Neural cell (in vitro differentiated cells): ENCODE measurements at regions not wholly inside any gene's neighbourhood (a gene's known extent, or its start where the extent isn't known, plus 50 kb on each side); places are given as distances from the start of the nearest gene placed in this dataset.

Experiments
- H2AFZ ChIP-seq: fragments of 200-600, 300-800 bp; sonication (generic), shearing (Covaris generic); 2 replicates; pipeline ENCODE4 v1.6.0; 2014; ENCODE audit warnings: low read depth, mild to moderate bottlenecking, antibody characterized with exemption, low read length, moderate library complexity
- H3F3A ChIP-seq: fragments of 200-600 bp; shearing (Covaris generic); 2 replicates; pipeline ENCODE4 v1.6.1; 2016; ENCODE audit warnings: mild to moderate bottlenecking, moderate library complexity, mixed read lengths, antibody characterized with exemption, low read length; ENCODE audit not compliant: insufficient read depth, poor library complexity, severe bottlenecking
- H3K27ac ChIP-seq: fragments of 200-600, 300-800 bp; sonication (generic), shearing (Covaris generic); 2 replicates; pipeline ENCODE4 v1.5.1; 2014; ENCODE audit warnings: mild to moderate bottlenecking, low read length, moderate library complexity
- H3K27me3 ChIP-seq: fragments of 300-800, 200-600 bp; sonication (generic), shearing (Covaris generic); 2 replicates; pipeline ENCODE4 v1.6.0; 2014; ENCODE audit warnings: mild to moderate bottlenecking, low read depth, low read length, moderate library complexity; ENCODE audit not compliant: insufficient read depth
- H3K36me3 ChIP-seq: fragments of 300-800, 200-600 bp; sonication (generic), shearing (Covaris generic); 2 replicates; pipeline ENCODE4 v1.5.1; 2014; ENCODE audit warnings: mild to moderate bottlenecking, antibody characterized with exemption, low read length, moderate library complexity; ENCODE audit not compliant: insufficient read depth
- H3K4me2 ChIP-seq: fragments of 300-800, 200-600 bp; sonication (generic), shearing (Covaris generic); 2 replicates; pipeline ENCODE4 v1.6.0; 2014; ENCODE audit warnings: mild to moderate bottlenecking, low read length
- H3K4me3 ChIP-seq: fragments of 300-800, 200-600 bp; sonication (generic), shearing (Covaris generic); 2 replicates; pipeline ENCODE4 v1.5.1; 2014; ENCODE audit warnings: mild to moderate bottlenecking, low read length, moderate library complexity
- H3K79me2 ChIP-seq: fragments of 200-600 bp; shearing (Covaris generic); replicated peaks from 2 replicates; pipeline ENCODE4 v1.6.0; 2014; ENCODE audit warnings: mild to moderate bottlenecking, low read length, moderate library complexity; ENCODE audit not compliant: insufficient read depth
- H3K9ac ChIP-seq: fragments of 300-800, 200-600 bp; sonication (generic), shearing (Covaris generic); 2 replicates; pipeline ENCODE4 v1.6.1; 2016; ENCODE audit warnings: mild to moderate bottlenecking, low read length, mixed read lengths
- H3K9me2 ChIP-seq: fragments of 200-600 bp; shearing (Covaris generic); 2 replicates; pipeline ENCODE4 v1.6.1; 2016; ENCODE audit warnings: mild to moderate bottlenecking, low read length, mixed read lengths; ENCODE audit not compliant: insufficient read depth
- H3K9me3 ChIP-seq: fragments of 200-600, 300-800 bp; sonication (generic), shearing (Covaris generic); 2 replicates; pipeline ENCODE4 v1.6.1; 2016; ENCODE audit warnings: mild to moderate bottlenecking, mixed run types, low read length, moderate library complexity, mixed read lengths
- H4K20me1 ChIP-seq: fragments of 200-600 bp; shearing (Covaris generic); 2 replicates; pipeline ENCODE4 v1.6.1; 2016; ENCODE audit warnings: mild to moderate bottlenecking, mixed run types; ENCODE audit not compliant: insufficient read depth
- CTCF ChIP-seq: fragments of 450-650 bp; IDR thresholded peaks from 2 replicates; pipeline ENCODE4 v1.5.1; 2014; ENCODE audit warnings: antibody characterized with exemption, mild to moderate bottlenecking, moderate library complexity; ENCODE audit not compliant: poor library complexity, severe bottlenecking
- EP300 ChIP-seq: fragments of 450-650 bp; conservative IDR thresholded peaks from 2 replicates; pipeline ENCODE4 v1.6.1; 2014; ENCODE audit warnings: antibody characterized with exemption, mild to moderate bottlenecking, moderate library complexity; ENCODE audit not compliant: poor library complexity, severe bottlenecking
- EZH2 ChIP-seq: fragments of 200-600, 300-800 bp; shearing (Covaris generic), sonication (generic); IDR thresholded peaks from 2 replicates; pipeline ENCODE4 v1.6.1; 2014; ENCODE audit warnings: antibody characterized with exemption, low read length, borderline replicate concordance, mild to moderate bottlenecking; ENCODE audit not compliant: insufficient read depth, poor library complexity, severe bottlenecking
- MXI1 ChIP-seq: fragments of 450-650 bp; conservative IDR thresholded peaks from 2 replicates; pipeline ENCODE4 v1.6.1; 2014; ENCODE audit warnings: antibody characterized with exemption, mild to moderate bottlenecking; ENCODE audit not compliant: poor library complexity, severe bottlenecking
- POLR2AphosphoS5 ChIP-seq: IDR thresholded peaks from 2 replicates; pipeline ENCODE4 v1.6.1; 2012
- RAD21 ChIP-seq: fragments of 450-650 bp; conservative IDR thresholded peaks from 2 replicates; pipeline ENCODE4 v1.6.1; 2014; ENCODE audit warnings: antibody characterized with exemption, mild to moderate bottlenecking, moderate library complexity
- REST ChIP-seq: IDR thresholded peaks from 2 replicates; pipeline ENCODE4 v1.6.1; 2012; ENCODE audit warnings: borderline replicate concordance
- SMC3 ChIP-seq: fragments of 450-650 bp; conservative IDR thresholded peaks from 2 replicates; pipeline ENCODE4 v1.6.1; 2014; ENCODE audit warnings: antibody characterized with exemption, mild to moderate bottlenecking, moderate library complexity; ENCODE audit not compliant: poor library complexity
- TAF1 ChIP-seq: IDR thresholded peaks from 2 replicates; pipeline ENCODE4 v1.6.1; 2012; ENCODE audit warnings: low read depth

GRCh38 chrX:122567911-122568310 is 616.2 kb upstream of the GRIA3 start:
- no peaks in the 10 kb centered on the region for H3K9me2 ChIP-seq
- H3K9ac ChIP-seq = no peak overlapping the region
- H3K9me3 ChIP-seq = no peaks in the 10 kb centered on the region
- no peaks in the 10 kb centered on the region for H3K36me3 ChIP-seq
- no peak overlapping the region for H3K4me3 ChIP-seq
- H3K27ac ChIP-seq = no peak overlapping the region
- H4K20me1 ChIP-seq = no peaks in the 10 kb centered on the region
- no peak overlapping the region for H2AFZ ChIP-seq
- no peaks in the 10 kb centered on the region for H3F3A ChIP-seq
- no peak for TF ChIP-seq REST
- TF ChIP-seq POLR2AphosphoS5 = no peak
- no peak for TF ChIP-seq EZH2
- H3K79me2 ChIP-seq = no peaks in the 10 kb centered on the region
- no peak overlapping the region for H3K4me2 ChIP-seq
- H3K27me3 ChIP-seq = no peaks in the 10 kb centered on the region

- H3K36me3 ChIP-seq = no peaks in the 10 kb centered on the region
- H4K20me1 ChIP-seq = no peaks in the 10 kb centered on the region
- no peaks in the 10 kb centered on the region for H3K9me2 ChIP-seq
- H3K9me3 ChIP-seq = no peaks in the 10 kb centered on the region
- TF ChIP-seq RAD21 (no peak), TAF1 (no peak), CTCF (no peak), REST (no peak), POLR2AphosphoS5 (no peak), SMC3 (no peak), EP300 (no peak), EZH2 (no peak), MXI1 (no peak)
- no peak overlapping the region for H3K27ac ChIP-seq
- H3K79me2 ChIP-seq = no peaks in the 10 kb centered on the region
- no peak overlapping the region for H2AFZ ChIP-seq
- no peak overlapping the region for H3K9ac ChIP-seq
- H3K27me3 ChIP-seq = no peaks in the 10 kb centered on the region
- H3K4me3 ChIP-seq = no peak overlapping the region
- H3F3A ChIP-seq = no peaks in the 10 kb centered on the region
- H3K4me2 ChIP-seq = no peak overlapping the region
Observed at GRCh38 chrX:122572461-122572860, 611.6 kb upstream of the GRIA3 start.
